ENCODE measurements at regions not wholly inside any gene's neighbourhood (a gene's known extent, or its start where the extent isn't known, plus 50 kb on each side); places are given as distances from the start of the nearest gene placed in this dataset.

DNA sequence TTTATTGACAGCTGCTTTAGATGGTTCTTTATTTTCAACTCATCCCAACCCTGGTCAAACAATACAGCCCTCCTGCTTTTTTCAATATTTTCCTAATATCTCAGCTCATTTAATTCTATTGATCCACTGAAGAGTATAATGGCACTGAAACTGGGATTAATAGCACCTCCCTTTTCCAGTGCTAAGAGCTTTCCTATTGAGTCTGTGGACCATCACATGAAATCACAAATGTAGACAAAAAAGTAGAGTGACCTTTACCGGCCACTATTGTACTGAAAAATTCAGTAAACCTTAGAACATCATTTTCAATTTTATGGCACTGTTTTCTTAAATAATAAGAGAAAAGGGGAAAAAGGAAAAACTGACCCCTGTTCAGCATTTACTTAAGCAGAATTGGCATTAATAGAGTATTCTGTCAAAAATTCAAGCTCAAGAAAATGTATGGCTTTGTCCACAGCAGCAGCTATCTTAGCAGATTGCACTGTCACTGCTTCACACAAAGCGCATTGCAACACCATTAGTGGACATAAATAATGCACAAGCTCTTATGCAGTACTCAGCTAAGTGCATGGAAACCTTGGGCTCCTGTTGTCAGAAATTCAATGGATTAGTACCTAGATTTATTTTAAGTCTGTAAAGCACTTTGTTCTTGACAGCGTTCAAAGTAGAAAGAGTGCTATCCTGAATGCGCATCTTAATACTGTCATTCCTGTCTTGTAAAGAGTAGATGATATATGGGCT is 851.0 kb upstream of the KLHL1 start:
- Histone ChIP-seq H3K9ac (ENCODE audit: extremely low read depth, low read length, poor library complexity, severe bottlenecking) (no peak overlapping the region), H3K27ac (ENCODE audit: low read depth, low read length) (no peak overlapping the region), H3K36me3 (ENCODE audit: control insufficient read depth, insufficient read depth, low read length) (no peaks in the 10 kb centered on the region), H3K4me3 (ENCODE audit: low read length) (no peak overlapping the region), H3K4me1 (ENCODE audit: control insufficient read depth, insufficient read depth, low read length) (no peaks in the 10 kb centered on the region), H3K9me3 (ENCODE audit: control insufficient read depth, low read length) (no peaks in the 10 kb centered on the region), H3K27me3 (ENCODE audit: control insufficient read depth, insufficient read depth, low read length, poor library complexity, severe bottlenecking) (no peaks in the 10 kb centered on the region)
- H3K27ac Mint-ChIP-seq: no peak overlapping the region
- 86 to 93% methylated on average over 3 to 4 of the region's 4 CpGs for WGBS, 2 experiments (ENCODE audit: insufficient coverage in 1 of 2, insufficient read length in 1 of 2)
- no peak overlapping the region for H3K4me3 Mint-ChIP-seq
- H3K4me1 Mint-ChIP-seq: no peaks in the 10 kb centered on the region
- no peaks in the 10 kb centered on the region for H3K9me3 Mint-ChIP-seq
- TF ChIP-seq, protein P1, sequence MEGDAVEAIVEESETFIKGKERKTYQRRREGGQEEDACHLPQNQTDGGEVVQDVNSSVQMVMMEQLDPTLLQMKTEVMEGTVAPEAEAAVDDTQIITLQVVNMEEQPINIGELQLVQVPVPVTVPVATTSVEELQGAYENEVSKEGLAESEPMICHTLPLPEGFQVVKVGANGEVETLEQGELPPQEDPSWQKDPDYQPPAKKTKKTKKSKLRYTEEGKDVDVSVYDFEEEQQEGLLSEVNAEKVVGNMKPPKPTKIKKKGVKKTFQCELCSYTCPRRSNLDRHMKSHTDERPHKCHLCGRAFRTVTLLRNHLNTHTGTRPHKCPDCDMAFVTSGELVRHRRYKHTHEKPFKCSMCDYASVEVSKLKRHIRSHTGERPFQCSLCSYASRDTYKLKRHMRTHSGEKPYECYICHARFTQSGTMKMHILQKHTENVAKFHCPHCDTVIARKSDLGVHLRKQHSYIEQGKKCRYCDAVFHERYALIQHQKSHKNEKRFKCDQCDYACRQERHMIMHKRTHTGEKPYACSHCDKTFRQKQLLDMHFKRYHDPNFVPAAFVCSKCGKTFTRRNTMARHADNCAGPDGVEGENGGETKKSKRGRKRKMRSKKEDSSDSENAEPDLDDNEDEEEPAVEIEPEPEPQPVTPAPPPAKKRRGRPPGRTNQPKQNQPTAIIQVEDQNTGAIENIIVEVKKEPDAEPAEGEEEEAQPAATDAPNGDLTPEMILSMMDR (conservative IDR thresholded peaks at IDR 0.05): no peak
- DNase-seq: no peak
- H3K36me3 Mint-ChIP-seq (ENCODE audit: low read depth): no peaks in the 10 kb centered on the region
- no peaks in the 10 kb centered on the region for H3K27me3 Mint-ChIP-seq (ENCODE audit: insufficient read depth)

DNA sequence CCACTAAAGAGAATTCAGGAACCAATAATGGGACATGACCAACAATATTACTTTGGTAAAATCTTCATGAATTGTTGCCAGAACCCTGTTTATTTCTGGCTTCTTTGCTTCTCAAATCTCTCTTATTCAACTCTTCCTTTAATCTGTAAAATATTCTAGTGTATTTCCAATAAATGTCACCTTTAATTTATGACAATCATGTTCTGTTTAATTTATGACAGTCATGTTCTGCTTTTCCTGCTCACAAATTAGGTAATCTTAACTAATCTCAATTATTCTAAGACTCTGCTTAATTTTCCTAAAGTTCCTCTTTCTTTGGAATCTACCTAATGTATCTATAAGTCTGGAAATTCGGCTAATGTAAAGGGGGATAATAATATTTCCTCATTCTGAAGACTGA is 847.6 kb upstream of the KLHL1 start:
- WGBS, 2 experiments (ENCODE audit: insufficient coverage in 1 of 2, insufficient read length in 1 of 2): 90% methylated on average over 1 of the region's 1 CpG; no CpG with 5 or more reads in 1 of the 2 experiments

DNA sequence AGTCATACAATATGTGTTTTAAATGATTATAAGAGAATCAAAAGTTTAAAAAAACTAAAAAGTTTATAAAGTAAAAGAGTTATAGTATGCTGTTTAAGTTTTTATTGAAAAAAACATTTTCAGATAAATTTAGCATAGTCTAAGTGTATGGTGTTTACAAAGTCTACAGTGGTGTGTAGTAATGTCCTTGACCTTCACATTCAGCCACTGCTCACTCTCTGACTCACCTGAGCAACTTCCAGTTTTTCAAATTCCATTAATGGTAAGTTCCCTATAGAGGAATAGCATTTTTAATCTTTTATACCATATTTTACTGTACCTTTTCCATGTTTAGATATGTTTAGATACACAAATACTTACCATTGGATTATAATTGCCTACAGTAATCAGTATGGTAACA is 842.4 kb upstream of the KLHL1 start:
- Mint-ChIP-seq H3K9me3 (no peaks in the 10 kb centered on the region), H3K36me3 (ENCODE audit: low read depth) (no peaks in the 10 kb centered on the region), H3K27ac (no peak overlapping the region), H3K27me3 (ENCODE audit: insufficient read depth) (no peaks in the 10 kb centered on the region), H3K4me1 (no peaks in the 10 kb centered on the region), H3K4me3 (no peak overlapping the region)
- Histone ChIP-seq H3K9me3 (ENCODE audit: control insufficient read depth, low read length) (no peaks in the 10 kb centered on the region), H3K4me1 (ENCODE audit: control insufficient read depth, insufficient read depth, low read length) (no peaks in the 10 kb centered on the region), H3K27me3 (ENCODE audit: control insufficient read depth, insufficient read depth, low read length, poor library complexity, severe bottlenecking) (no peaks in the 10 kb centered on the region), H3K9ac (ENCODE audit: extremely low read depth, low read length, poor library complexity, severe bottlenecking) (no peak overlapping the region), H3K27ac (ENCODE audit: low read depth, low read length) (no peak overlapping the region), H3K36me3 (ENCODE audit: control insufficient read depth, insufficient read depth, low read length) (no peaks in the 10 kb centered on the region), H3K4me3 (ENCODE audit: low read length) (no peak overlapping the region)
- DNase-seq: no peak
- TF ChIP-seq, protein P1 (conservative IDR thresholded peaks at IDR 0.05): no peak

More for the DNA sequence above, 847.6 kb upstream of the KLHL1 start:
- Histone ChIP-seq H3K27me3 (ENCODE audit: control insufficient read depth, insufficient read depth, low read length, poor library complexity, severe bottlenecking) (no peaks in the 10 kb centered on the region), H3K9me3 (ENCODE audit: control insufficient read depth, low read length) (no peaks in the 10 kb centered on the region), H3K4me1 (ENCODE audit: control insufficient read depth, insufficient read depth, low read length) (no peaks in the 10 kb centered on the region), H3K27ac (ENCODE audit: low read depth, low read length) (no peak overlapping the region), H3K9ac (ENCODE audit: extremely low read depth, low read length, poor library complexity, severe bottlenecking) (no peak overlapping the region), H3K4me3 (ENCODE audit: low read length) (no peak overlapping the region), H3K36me3 (ENCODE audit: control insufficient read depth, insufficient read depth, low read length) (no peaks in the 10 kb centered on the region)
- H3K36me3 Mint-ChIP-seq (ENCODE audit: low read depth): no peaks in the 10 kb centered on the region
- no peak overlapping the region for H3K27ac Mint-ChIP-seq
- TF ChIP-seq, protein P1 (conservative IDR thresholded peaks at IDR 0.05): no peak
- H3K9me3 Mint-ChIP-seq: no peaks in the 10 kb centered on the region
- DNase-seq: no peak
- no peaks in the 10 kb centered on the region for H3K4me1 Mint-ChIP-seq
- H3K4me3 Mint-ChIP-seq: no peak overlapping the region
- no peaks in the 10 kb centered on the region for H3K27me3 Mint-ChIP-seq (ENCODE audit: insufficient read depth)

Data from endodermal cell (in vitro differentiated cells).